ENCODE measurements at regions not wholly inside any gene's neighbourhood (a gene's known extent, or its start where the extent isn't known, plus 50 kb on each side); places are given as distances from the start of the nearest gene placed in this dataset.
"Not testable (repeated sequence)": the region's sequence is repeated elsewhere in the genome, so short reads cannot be mapped to it uniquely, and the experiment has no call there.

DNA sequence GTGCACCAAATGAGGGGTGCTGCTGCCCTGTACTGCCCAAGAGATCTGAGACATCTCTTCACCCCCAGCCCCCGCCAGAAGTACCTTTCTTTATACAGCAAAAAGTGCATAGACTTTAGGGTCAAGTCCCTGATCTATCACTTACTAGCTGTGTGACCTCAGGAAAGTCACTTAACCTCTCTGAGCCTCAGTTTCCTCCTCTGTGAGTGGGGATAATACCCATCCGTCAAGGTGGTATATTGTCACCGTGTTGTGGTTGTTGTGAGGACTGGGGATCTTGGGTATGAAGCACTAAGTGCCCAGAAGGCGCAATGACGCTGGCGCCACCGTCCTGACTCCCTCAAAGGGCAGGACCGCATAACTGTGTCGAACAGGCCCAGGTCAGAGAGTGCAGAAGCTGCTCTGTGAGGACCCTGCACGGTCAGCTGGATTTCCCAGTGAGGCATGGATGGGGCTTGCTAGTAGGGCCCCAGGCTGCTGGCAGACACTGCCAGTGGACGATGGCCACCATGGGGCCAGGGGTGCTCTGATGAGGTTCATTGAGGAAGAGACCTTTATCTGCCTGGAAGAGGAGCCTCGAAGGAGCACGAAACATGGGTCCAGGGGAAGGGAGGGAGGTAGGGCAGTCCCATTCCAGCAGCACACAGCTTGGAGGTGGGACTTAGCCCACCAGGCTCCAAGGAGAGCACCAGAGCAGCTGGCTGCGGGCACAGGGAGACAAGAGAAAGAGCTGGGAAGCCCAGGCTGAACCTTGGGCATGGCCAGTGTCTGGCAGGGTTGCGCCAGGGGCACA is 61.8 kb upstream of the LAPTM4A start:
- ChIA-PET POLR2A (interaction anchor here (0.7 kb wide), 1 partner anchor 51 kb away, joined by 3 read pairs; no protein-coding TSS in a partner anchor), CTCF (no interaction called here)
- Histone ChIP-seq H3K27me3 (ENCODE audit: control insufficient read depth, insufficient read depth, low read length) (no peaks in the 10 kb centered on the region), H3K36me3 (ENCODE audit: control insufficient read depth, insufficient read depth, low read length) (no peaks in the 10 kb centered on the region), H3K4me1 (ENCODE audit: control insufficient read depth, insufficient read depth, low read length) (no peaks in the 10 kb centered on the region), H3K4me3 (ENCODE audit: low read depth in 2 of 2, low read length in 2 of 2) (no peak overlapping the region), H3K27ac (ENCODE audit: low read length) (no peak overlapping the region), H3K9me3 (ENCODE audit: control insufficient read depth, insufficient read depth, low read depth, low read length) (no peaks in the 10 kb centered on the region)
- BruUV-seq (replicated peaks) = no TSS peak
- in situ Hi-C loops (cut with HindIII; ENCODE audit: low pct_unique_long_range_greater_than_20kb, low sequenced_read_pairs) = no loop called here
- no peak for ATAC-seq
- intact Hi-C loops (cut with micrococcal nuclease; ENCODE audit: unreplicated experiment) = no loop called here
- TF ChIP-seq CTCF (IDR thresholded peaks at IDR 0.05) (no peak), TCF7L2 (IDR thresholded peaks at IDR 0.05; ENCODE audit: low read depth, low read length) (no peak), POLR2AphosphoS5 (IDR thresholded peaks at IDR 0.05; ENCODE audit: low read depth, low read length) (no peak), SIN3A (IDR thresholded peaks at IDR 0.05; ENCODE audit: borderline replicate concordance, insufficient read depth, low read depth, low read length) (no peak)
- TF ChIP-seq, protein P1, sequence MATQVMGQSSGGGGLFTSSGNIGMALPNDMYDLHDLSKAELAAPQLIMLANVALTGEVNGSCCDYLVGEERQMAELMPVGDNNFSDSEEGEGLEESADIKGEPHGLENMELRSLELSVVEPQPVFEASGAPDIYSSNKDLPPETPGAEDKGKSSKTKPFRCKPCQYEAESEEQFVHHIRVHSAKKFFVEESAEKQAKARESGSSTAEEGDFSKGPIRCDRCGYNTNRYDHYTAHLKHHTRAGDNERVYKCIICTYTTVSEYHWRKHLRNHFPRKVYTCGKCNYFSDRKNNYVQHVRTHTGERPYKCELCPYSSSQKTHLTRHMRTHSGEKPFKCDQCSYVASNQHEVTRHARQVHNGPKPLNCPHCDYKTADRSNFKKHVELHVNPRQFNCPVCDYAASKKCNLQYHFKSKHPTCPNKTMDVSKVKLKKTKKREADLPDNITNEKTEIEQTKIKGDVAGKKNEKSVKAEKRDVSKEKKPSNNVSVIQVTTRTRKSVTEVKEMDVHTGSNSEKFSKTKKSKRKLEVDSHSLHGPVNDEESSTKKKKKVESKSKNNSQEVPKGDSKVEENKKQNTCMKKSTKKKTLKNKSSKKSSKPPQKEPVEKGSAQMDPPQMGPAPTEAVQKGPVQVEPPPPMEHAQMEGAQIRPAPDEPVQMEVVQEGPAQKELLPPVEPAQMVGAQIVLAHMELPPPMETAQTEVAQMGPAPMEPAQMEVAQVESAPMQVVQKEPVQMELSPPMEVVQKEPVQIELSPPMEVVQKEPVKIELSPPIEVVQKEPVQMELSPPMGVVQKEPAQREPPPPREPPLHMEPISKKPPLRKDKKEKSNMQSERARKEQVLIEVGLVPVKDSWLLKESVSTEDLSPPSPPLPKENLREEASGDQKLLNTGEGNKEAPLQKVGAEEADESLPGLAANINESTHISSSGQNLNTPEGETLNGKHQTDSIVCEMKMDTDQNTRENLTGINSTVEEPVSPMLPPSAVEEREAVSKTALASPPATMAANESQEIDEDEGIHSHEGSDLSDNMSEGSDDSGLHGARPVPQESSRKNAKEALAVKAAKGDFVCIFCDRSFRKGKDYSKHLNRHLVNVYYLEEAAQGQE (IDR thresholded peaks at IDR 0.05; ENCODE audit: insufficient read depth in 1 of 2, low read depth in 2 of 2, low read length in 1 of 2) = no peak
- no peak for DNase-seq (ENCODE audit: low read depth, low spot score)

- in situ Hi-C loops (cut with HindIII; ENCODE audit: low pct_unique_long_range_greater_than_20kb, low sequenced_read_pairs) = not testable (repeated sequence)
Measured at GRCh38 chr2:20112361-20112760, 60.9 kb upstream of the LAPTM4A start.

More at GRCh38 chr2:20112361-20112760, 60.9 kb upstream of the LAPTM4A start:
- H3K4me1 ChIP-seq (ENCODE audit: control insufficient read depth, insufficient read depth, low read length); intact Hi-C loops (cut with micrococcal nuclease; ENCODE audit: unreplicated experiment); H3K9me3 ChIP-seq (ENCODE audit: control insufficient read depth, insufficient read depth, low read depth, low read length); H3K27me3 ChIP-seq (ENCODE audit: control insufficient read depth, insufficient read depth, low read length); BruUV-seq (replicated peaks); H3K27ac ChIP-seq (ENCODE audit: low read length); CTCF ChIA-PET; DNase-seq (ENCODE audit: low read depth, low spot score); ATAC-seq; H3K4me3 ChIP-seq (ENCODE audit: low read depth in 2 of 2, low read length in 2 of 2); H3K36me3 ChIP-seq (ENCODE audit: control insufficient read depth, insufficient read depth, low read length): not testable (repeated sequence)
- POLR2A ChIA-PET = interaction anchor here (0.7 kb wide), 1 partner anchor 52 kb away, joined by 3 read pairs; no protein-coding TSS in a partner anchor
